Activated T-helper 17 cell treated with anti-CD3 and anti-CD28 coated beads, Interleukin-2, amount 50 U/mL, for 72 hours (primary cell): ENCODE measurements at regions not wholly inside any gene's neighbourhood (a gene's known extent, or its start where the extent isn't known, plus 50 kb on each side); places are given as distances from the start of the nearest gene placed in this dataset.
"Not testable (repeated sequence)": the region's sequence is repeated elsewhere in the genome, so short reads cannot be mapped to it uniquely, and the experiment has no call there.

Source experiments
- ATAC-seq: fragments of 150-1000 bp; cut with Tn5 transposase; replicated peaks from 2 replicates; pipeline ENCODE4 v1.10.0; 2021; ENCODE audit warnings: mild to moderate bottlenecking, moderate library complexity
- H3K27ac Mint-ChIP-seq: one replicate; pipeline ENCODE4 v1.8.0; 2022; ENCODE audit warnings: mixed read lengths
- H3K27me3 Mint-ChIP-seq: one replicate; pipeline ENCODE4 v1.8.0; 2022; ENCODE audit warnings: mixed read lengths
- H3K36me3 Mint-ChIP-seq: one replicate; pipeline ENCODE4 v1.8.0; 2022; ENCODE audit warnings: low read depth, mild to moderate bottlenecking, mixed read lengths
- H3K4me1 Mint-ChIP-seq: one replicate; pipeline ENCODE4 v1.8.0; 2022; ENCODE audit warnings: mixed read lengths
- H3K4me3 Mint-ChIP-seq: one replicate; pipeline ENCODE4 v1.8.0; 2022; ENCODE audit warnings: mild to moderate bottlenecking, mixed read lengths
- H3K9me3 Mint-ChIP-seq: one replicate; pipeline ENCODE4 v1.8.0; 2022; ENCODE audit warnings: mixed read lengths

GRCh38 chr16:76880523-76880922 lies 310.5 kb upstream of the MON1B start:
- ATAC-seq, H3K27ac Mint-ChIP-seq, H3K9me3 Mint-ChIP-seq, H3K36me3 Mint-ChIP-seq, H3K27me3 Mint-ChIP-seq, H3K4me3 Mint-ChIP-seq, H3K4me1 Mint-ChIP-seq: not testable (repeated sequence)

DNA sequence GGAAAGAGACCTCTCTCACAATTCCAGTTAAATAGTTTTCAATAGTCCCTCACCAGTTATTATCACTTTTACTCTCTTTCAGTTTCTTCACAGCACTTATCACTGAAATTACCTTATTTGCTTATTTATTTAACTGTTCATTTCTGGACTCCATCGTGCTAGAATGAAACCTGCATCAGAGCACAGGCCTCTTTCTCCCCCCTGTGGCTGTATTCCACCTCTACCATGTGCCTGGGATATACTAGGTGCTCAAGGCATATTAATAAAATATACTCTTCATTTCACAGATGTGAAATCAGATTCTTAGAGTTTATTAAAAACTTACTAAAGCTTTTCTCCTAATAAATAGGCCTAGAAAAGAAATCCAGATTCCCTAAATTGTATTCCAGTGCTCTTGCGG lies 308.9 kb upstream of the MON1B start:
- no peaks in the 10 kb centered on the region for H3K4me1 Mint-ChIP-seq
- no peaks in the 10 kb centered on the region for H3K36me3 Mint-ChIP-seq
- peaks cover 3% of the 10 kb centered on the region for H3K27me3 Mint-ChIP-seq
- no peak overlapping the region for H3K4me3 Mint-ChIP-seq
- no peak overlapping the region for H3K27ac Mint-ChIP-seq
- ATAC-seq = no peak
- no peaks in the 10 kb centered on the region for H3K9me3 Mint-ChIP-seq

DNA sequence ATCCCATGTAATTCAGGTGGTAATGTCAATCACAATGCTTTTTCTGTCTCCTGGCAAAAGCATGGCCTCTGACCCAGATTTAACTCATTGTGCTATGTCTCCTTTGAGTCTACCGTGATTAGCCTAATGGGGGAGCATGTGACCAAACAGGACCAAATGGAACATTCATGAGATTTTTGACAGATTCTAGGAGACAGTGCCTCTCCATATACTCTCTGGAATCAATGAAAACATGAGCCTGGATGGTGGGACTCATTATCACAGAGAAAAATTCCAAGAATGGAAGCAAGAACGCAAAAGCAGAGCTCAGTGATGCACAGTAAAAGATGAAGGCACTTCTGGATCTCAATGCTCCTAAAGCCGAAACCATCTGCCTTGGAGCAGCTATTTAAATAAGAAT lies 307.9 kb upstream of the MON1B start:
- Mint-ChIP-seq H3K27ac (no peak overlapping the region), H3K4me1 (no peaks in the 10 kb centered on the region), H3K4me3 (no peak overlapping the region), H3K27me3 (peaks cover 3% of the 10 kb centered on the region), H3K9me3 (no peaks in the 10 kb centered on the region), H3K36me3 (no peaks in the 10 kb centered on the region)
- ATAC-seq = no peak

DNA sequence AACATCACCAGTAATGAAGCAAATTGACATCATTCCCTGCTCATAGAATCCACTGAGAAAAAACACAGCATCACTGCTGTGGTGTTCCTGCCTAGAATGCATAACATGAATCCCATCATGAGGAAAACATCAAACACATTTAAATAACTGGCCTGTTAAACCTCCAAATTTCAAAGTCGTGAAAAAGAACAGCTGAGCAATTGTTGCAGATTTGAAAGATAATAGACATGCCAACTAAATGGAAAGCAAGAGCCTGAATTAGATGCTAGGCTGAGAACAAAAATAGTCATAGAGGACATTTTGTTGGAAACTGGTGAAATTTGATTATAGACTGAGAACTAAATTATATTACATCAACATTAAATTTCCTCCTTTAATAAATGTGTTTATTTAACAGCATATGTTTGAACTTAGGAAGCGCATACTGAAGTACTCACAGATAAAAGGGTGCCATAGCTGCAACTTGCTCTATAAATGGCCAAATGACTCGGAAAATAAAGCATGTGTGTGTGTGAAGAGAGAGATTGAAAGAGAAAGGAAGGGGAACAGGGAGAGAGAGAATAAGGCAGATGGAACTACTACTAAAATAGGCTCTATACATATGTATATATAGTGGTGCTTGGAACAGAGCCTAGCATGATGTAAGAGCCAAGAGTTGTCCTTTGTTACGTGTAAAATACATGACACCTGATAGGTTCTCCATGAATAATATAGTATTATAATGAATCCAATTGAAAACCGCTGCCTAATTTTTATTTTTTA lies 305.0 kb upstream of the MON1B start:
- no peaks in the 10 kb centered on the region for H3K36me3 Mint-ChIP-seq
- no peak overlapping the region for H3K4me3 Mint-ChIP-seq
- no peaks in the 10 kb centered on the region for H3K9me3 Mint-ChIP-seq
- H3K27ac Mint-ChIP-seq = no peak overlapping the region
- ATAC-seq = no peak
- no peaks in the 10 kb centered on the region for H3K4me1 Mint-ChIP-seq
- H3K27me3 Mint-ChIP-seq = peaks cover 3% of the 10 kb centered on the region

- H3K36me3 Mint-ChIP-seq = no peaks in the 10 kb centered on the region
- no peaks in the 10 kb centered on the region for H3K4me1 Mint-ChIP-seq
- H3K27ac Mint-ChIP-seq = no peak overlapping the region
Observed at GRCh38 chr16:76897816-76898215, 293.2 kb upstream of the MON1B start.

GRCh38 chr16:76899767-76900166 lies 291.2 kb upstream of the MON1B start:
- Mint-ChIP-seq H3K27me3 (no peaks in the 10 kb centered on the region), H3K4me1 (no peaks in the 10 kb centered on the region), H3K4me3 (no peak overlapping the region), H3K36me3 (no peaks in the 10 kb centered on the region), H3K9me3 (peaks cover 14% of the 10 kb centered on the region), H3K27ac (no peak overlapping the region)
- no peak for ATAC-seq

More at GRCh38 chr16:76897816-76898215, 293.2 kb upstream of the MON1B start:
- Mint-ChIP-seq H3K4me3 (no peak overlapping the region), H3K27me3 (no peaks in the 10 kb centered on the region), H3K9me3 (peaks cover 20% of the 10 kb centered on the region)
- ATAC-seq = no peak

GRCh38 chr16:76900285-76901263 lies 290.4 kb upstream of the MON1B start:
- Mint-ChIP-seq H3K4me3 (no peak overlapping the region), H3K27ac (no peak overlapping the region), H3K36me3 (no peaks in the 10 kb centered on the region), H3K9me3 (peaks cover 11% of the 10 kb centered on the region), H3K4me1 (no peaks in the 10 kb centered on the region), H3K27me3 (no peaks in the 10 kb centered on the region)
- no peak for ATAC-seq

DNA sequence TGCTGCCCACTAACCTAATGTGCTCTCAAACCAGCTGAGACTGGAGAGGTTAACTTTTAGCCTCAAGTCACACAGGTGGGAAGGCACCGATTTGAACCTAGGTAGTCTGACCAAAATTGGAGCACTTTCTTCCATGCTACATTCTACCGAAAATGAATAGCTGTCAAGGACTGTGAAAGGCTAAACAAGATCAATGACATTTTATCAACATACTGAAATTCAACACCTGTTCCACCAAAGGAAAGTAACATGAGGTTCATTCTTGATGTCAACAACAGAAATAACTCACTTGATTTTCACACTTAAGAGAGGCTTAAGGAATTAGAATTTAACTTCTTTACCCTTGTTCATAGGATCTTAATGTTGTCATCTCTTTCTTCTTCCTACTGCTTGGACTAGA lies 284.4 kb upstream of the MON1B start:
- Mint-ChIP-seq H3K36me3 (no peaks in the 10 kb centered on the region), H3K27ac (no peak overlapping the region)

DNA sequence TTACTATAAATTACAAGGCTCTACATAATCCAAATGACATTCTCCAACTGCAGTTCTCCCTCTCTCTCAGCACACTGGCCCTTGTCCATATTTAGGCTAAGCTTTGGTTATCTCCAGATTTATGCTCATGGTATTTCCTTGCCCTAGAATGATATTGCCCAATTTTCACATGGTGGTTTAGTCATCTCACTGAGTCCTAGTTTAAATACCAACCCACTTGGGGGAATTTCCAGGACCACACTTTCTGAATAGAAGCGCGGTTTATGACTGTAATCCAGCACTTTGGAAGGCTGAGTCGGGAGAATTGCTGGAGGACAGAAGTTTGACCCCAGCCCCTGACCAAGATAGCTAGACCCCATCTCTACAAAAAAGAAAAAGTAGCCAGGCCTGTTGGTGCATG lies 280.1 kb upstream of the MON1B start:
- Mint-ChIP-seq H3K27me3 (no peaks in the 10 kb centered on the region), H3K27ac (no peak overlapping the region), H3K4me3 (no peak overlapping the region), H3K36me3 (no peaks in the 10 kb centered on the region), H3K4me1 (no peaks in the 10 kb centered on the region), H3K9me3 (no peaks in the 10 kb centered on the region)
- no peak for ATAC-seq

More for the DNA sequence above, 284.4 kb upstream of the MON1B start:
- Mint-ChIP-seq H3K4me1 (no peaks in the 10 kb centered on the region), H3K9me3 (peaks cover under 1% of the 10 kb centered on the region), H3K4me3 (no peak overlapping the region), H3K27me3 (no peaks in the 10 kb centered on the region)
- ATAC-seq = no peak

- Mint-ChIP-seq H3K4me1 (no peaks in the 10 kb centered on the region), H3K4me3 (no peak overlapping the region), H3K27me3 (no peaks in the 10 kb centered on the region), H3K9me3 (no peaks in the 10 kb centered on the region), H3K27ac (no peak overlapping the region), H3K36me3 (no peaks in the 10 kb centered on the region)
- no peak for ATAC-seq
Observed at GRCh38 chr16:76913046-76913445, 277.9 kb upstream of the MON1B start.

DNA sequence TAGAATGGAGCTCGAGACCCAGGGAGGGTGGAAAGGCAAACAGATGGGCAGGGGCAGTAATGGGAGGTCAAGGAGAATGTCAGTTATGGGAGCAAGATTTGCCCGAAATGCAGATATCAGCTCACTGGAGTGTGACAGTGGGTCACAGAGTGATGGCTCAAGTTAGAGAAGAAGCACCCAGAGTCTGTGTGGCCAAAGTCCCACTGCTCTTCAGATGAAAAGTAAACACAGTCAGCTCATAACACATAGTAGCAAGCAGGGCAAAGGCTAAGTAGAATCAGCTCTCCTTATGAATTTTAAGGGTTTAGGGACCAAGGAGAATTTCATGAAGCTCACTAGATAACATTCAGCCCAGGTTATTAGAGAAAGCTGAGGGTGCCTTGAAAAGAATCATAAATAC lies 264.9 kb upstream of the MON1B start:
- H3K4me1 Mint-ChIP-seq = no peaks in the 10 kb centered on the region
- H3K9me3 Mint-ChIP-seq = no peaks in the 10 kb centered on the region
- H3K4me3 Mint-ChIP-seq = no peak overlapping the region
- no peaks in the 10 kb centered on the region for H3K27me3 Mint-ChIP-seq
- no peak for ATAC-seq
- H3K36me3 Mint-ChIP-seq = no peaks in the 10 kb centered on the region
- H3K27ac Mint-ChIP-seq = no peak overlapping the region

- no peak overlapping the region for H3K4me3 Mint-ChIP-seq
- H3K27ac Mint-ChIP-seq = no peak overlapping the region
- H3K27me3 Mint-ChIP-seq = no peaks in the 10 kb centered on the region
- no peak for ATAC-seq
- no peaks in the 10 kb centered on the region for H3K36me3 Mint-ChIP-seq
- no peaks in the 10 kb centered on the region for H3K9me3 Mint-ChIP-seq
- H3K4me1 Mint-ChIP-seq = no peaks in the 10 kb centered on the region
Observed at GRCh38 chr16:76926595-76926994, 264.4 kb upstream of the MON1B start.

GRCh38 chr16:76931186-76931585 lies 259.8 kb upstream of the MON1B start:
- Mint-ChIP-seq H3K9me3 (peaks cover 4% of the 10 kb centered on the region), H3K36me3 (no peaks in the 10 kb centered on the region), H3K4me3 (no peak overlapping the region), H3K27ac (no peak overlapping the region), H3K27me3 (no peaks in the 10 kb centered on the region), H3K4me1 (no peaks in the 10 kb centered on the region)
- ATAC-seq = peak; percentile 14

DNA sequence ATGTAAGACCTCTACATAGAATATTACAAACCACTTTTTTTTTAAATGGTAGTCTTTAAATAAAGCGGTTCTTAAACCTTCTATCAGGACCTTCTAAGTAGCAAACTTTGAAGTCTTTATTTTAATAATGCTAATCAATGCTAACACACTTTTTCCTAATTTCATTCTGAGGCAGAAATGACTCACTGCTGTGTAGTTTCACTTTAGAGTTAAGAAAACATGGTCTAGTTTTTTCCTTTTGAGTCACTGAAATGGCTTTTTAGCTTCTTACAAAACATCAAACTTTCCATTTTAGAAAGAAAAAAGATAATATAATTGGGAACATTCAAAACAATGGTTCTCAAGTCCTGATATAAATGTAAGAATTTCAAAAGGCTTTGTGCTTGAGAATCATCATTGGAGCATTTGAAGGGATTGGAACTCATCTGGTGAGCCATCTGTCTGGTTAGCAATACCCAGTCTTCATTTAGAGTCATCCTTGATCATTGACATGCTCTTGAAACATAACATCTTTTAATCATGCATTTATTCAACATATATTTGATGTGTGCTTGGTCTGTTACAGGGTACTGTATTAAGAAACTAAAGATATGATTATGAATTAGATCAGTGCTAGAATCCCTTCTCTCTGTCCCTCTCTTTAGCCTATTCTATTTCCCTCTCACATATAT lies 258.3 kb upstream of the MON1B start:
- Mint-ChIP-seq H3K36me3 (no peaks in the 10 kb centered on the region), H3K27me3 (no peaks in the 10 kb centered on the region), H3K4me3 (no peak overlapping the region), H3K4me1 (no peaks in the 10 kb centered on the region), H3K9me3 (peaks cover 4% of the 10 kb centered on the region), H3K27ac (no peak overlapping the region)
- peak; percentile 64 for ATAC-seq
